ENCODE measurements at regions not wholly inside any gene's neighbourhood (a gene's known extent, or its start where the extent isn't known, plus 50 kb on each side); places are given as distances from the start of the nearest gene placed in this dataset.

DNA sequence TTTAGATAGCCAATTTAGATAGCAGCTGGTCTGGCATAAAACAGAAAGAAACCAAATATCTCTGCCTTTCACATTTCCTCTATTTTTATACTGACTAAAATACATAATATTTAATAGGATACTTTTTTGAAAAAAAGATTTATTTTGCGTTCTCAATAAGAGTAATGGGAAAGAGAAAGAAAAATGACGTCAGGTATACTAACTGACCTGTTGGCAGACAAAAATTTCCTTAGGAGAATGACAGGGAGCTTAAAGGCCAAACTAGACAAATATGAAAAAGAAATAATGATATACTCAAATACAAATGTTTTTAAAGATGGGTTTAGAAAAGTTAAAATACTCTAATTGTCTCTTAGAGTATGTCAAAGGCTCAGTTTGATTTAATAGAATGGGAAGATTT, 309.4 kb upstream of the ADGRL3 start:
- no peak for DNase-seq
- 12 to 15% methylated on average over 2 of the region's 2 CpGs for WGBS, 2 experiments (ENCODE audit: low coverage in 1 of 2, low lambda C conversion rate in 2 of 2, missing lambda C conversion rate in 2 of 2)

DNA sequence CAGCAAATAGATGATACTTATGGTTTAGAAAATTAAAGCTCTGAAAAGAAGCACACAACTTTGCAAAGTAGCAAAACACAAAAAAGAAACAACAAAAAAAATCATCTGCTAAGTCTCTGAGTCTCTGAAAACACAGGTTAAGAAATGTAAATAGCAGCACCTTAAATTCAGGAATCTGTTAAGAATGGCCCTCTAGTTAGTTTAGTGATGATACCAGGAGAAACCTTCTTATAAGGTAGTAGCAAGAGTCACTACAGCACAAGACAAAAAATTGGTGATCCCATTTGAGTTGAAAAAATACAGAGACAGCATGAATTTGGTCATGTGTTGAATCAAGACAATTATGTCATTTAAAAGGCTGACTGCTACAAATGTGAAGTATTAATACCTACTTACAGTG, 308.2 kb upstream of the ADGRL3 start:
- no peaks in the 10 kb centered on the region for H3K27me3 ChIP-seq (replicated peaks; ENCODE audit: insufficient read depth)
- DNase-seq = no peak
- no peaks in the 10 kb centered on the region for H3K36me3 ChIP-seq (ENCODE audit: low read depth)
- in situ Hi-C loops (cut with MboI) = no loop called here
- no peaks in the 10 kb centered on the region for H3K79me2 ChIP-seq (ENCODE audit: insufficient read depth)
- no peaks in the 10 kb centered on the region for H3K9me2 ChIP-seq (ENCODE audit: insufficient read depth)
- H3F3A ChIP-seq (ENCODE audit: insufficient read depth) = no peaks in the 10 kb centered on the region
- no peak overlapping the region for H3K4me3 ChIP-seq
- H3K4me2 ChIP-seq (ENCODE audit: unreplicated experiment) = no peak overlapping the region
- no peaks in the 10 kb centered on the region for H4K20me1 ChIP-seq (ENCODE audit: insufficient read depth)
- no peak for TF ChIP-seq EZH2phosphoT487 (IDR thresholded peaks at IDR 0.05; ENCODE audit: insufficient read depth, low read depth)
- TF ChIP-seq EZH2 (IDR thresholded peaks at IDR 0.05; ENCODE audit: insufficient read depth, poor library complexity, severe bottlenecking) = no peak
- no peak overlapping the region for H3K9ac ChIP-seq
- no peaks in the 10 kb centered on the region for H3K9me3 ChIP-seq (ENCODE audit: low read depth)
- H3K27ac ChIP-seq = no peak overlapping the region
- no peak overlapping the region for H2AFZ ChIP-seq
- no peaks in the 10 kb centered on the region for H3K4me1 ChIP-seq (ENCODE audit: insufficient read depth)

More for the DNA sequence above, 309.4 kb upstream of the ADGRL3 start:
- H3K4me3 ChIP-seq = no peak overlapping the region
- H2AFZ ChIP-seq = no peak overlapping the region
- H3K27ac ChIP-seq = no peak overlapping the region
- TF ChIP-seq EZH2phosphoT487 (IDR thresholded peaks at IDR 0.05; ENCODE audit: insufficient read depth, low read depth) (no peak), EZH2 (IDR thresholded peaks at IDR 0.05; ENCODE audit: insufficient read depth, poor library complexity, severe bottlenecking) (no peak)
- no peaks in the 10 kb centered on the region for H3K9me2 ChIP-seq (ENCODE audit: insufficient read depth)
- H3K9me3 ChIP-seq (ENCODE audit: low read depth) = no peaks in the 10 kb centered on the region
- H3F3A ChIP-seq (ENCODE audit: insufficient read depth) = no peaks in the 10 kb centered on the region
- H4K20me1 ChIP-seq (ENCODE audit: insufficient read depth) = no peaks in the 10 kb centered on the region
- H3K36me3 ChIP-seq (ENCODE audit: low read depth) = no peaks in the 10 kb centered on the region
- no peaks in the 10 kb centered on the region for H3K4me1 ChIP-seq (ENCODE audit: insufficient read depth)
- no peak overlapping the region for H3K4me2 ChIP-seq (ENCODE audit: unreplicated experiment)
- H3K27me3 ChIP-seq (replicated peaks; ENCODE audit: insufficient read depth) = no peaks in the 10 kb centered on the region
- in situ Hi-C loops (cut with MboI) = no loop called here
- H3K79me2 ChIP-seq (ENCODE audit: insufficient read depth) = no peaks in the 10 kb centered on the region
- no peak overlapping the region for H3K9ac ChIP-seq

DNA sequence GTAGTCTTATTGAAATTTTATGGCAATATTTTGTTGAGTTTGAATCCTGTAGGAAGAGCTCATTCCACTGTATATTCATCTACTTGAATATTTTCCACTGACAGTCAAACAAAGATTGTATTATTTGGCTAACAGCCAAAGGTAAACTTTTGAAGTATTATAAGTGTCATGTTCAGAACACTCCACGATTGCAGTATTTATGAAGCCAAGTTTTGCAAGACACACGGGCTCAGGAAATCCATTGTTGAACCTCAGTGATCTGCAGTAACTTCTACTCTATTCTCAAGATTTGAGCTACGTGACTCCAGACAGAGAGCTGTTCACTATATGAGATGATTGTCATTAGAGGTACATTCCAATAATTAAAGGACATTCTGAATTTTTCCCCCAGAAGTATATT, 302.7 kb upstream of the ADGRL3 start:
- no peaks in the 10 kb centered on the region for H3K9me2 ChIP-seq (ENCODE audit: insufficient read depth)
- no peak overlapping the region for H3K27ac ChIP-seq
- no peaks in the 10 kb centered on the region for H3K27me3 ChIP-seq (replicated peaks; ENCODE audit: insufficient read depth)
- in situ Hi-C loops (cut with MboI) = no loop called here
- no peak overlapping the region for H3K4me2 ChIP-seq (ENCODE audit: unreplicated experiment)
- TF ChIP-seq EZH2 (IDR thresholded peaks at IDR 0.05; ENCODE audit: insufficient read depth, poor library complexity, severe bottlenecking) = no peak
- TF ChIP-seq EZH2phosphoT487 (IDR thresholded peaks at IDR 0.05; ENCODE audit: insufficient read depth, low read depth) = no peak
- no peaks in the 10 kb centered on the region for H4K20me1 ChIP-seq (ENCODE audit: insufficient read depth)
- H3F3A ChIP-seq (ENCODE audit: insufficient read depth) = no peaks in the 10 kb centered on the region
- H3K4me3 ChIP-seq = no peak overlapping the region
- H3K79me2 ChIP-seq (ENCODE audit: insufficient read depth) = no peaks in the 10 kb centered on the region
- no peak for DNase-seq
- no peak overlapping the region for H3K9ac ChIP-seq
- H3K9me3 ChIP-seq (ENCODE audit: low read depth) = no peaks in the 10 kb centered on the region
- H3K36me3 ChIP-seq (ENCODE audit: low read depth) = no peaks in the 10 kb centered on the region
- H3K4me1 ChIP-seq (ENCODE audit: insufficient read depth) = no peaks in the 10 kb centered on the region
- 4 to 13% methylated on average over 3 of the region's 3 CpGs for WGBS, 2 experiments (ENCODE audit: low coverage in 1 of 2, low lambda C conversion rate in 2 of 2, missing lambda C conversion rate in 2 of 2)
- H2AFZ ChIP-seq = no peak overlapping the region

DNA sequence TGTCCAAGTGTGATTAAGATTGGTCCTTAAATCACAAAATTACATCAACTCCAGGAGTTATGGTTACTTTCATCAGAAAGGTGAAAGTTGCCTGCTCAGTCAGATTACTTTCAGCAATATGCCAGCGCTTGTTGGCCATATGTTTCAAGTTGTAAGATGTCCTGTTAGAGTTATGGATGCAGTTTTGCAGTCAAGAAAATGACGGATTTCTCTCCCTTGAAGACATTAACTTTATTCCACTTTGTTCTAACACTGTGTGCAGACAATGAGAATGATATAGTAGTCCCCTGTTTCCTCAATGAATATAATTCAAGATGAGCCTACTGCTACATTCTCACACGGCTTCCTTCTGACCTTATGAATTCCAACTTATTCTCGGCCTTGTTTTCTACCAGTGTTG, 295.0 kb upstream of the ADGRL3 start:
- no peaks in the 10 kb centered on the region for H3K9me2 ChIP-seq (ENCODE audit: insufficient read depth)
- no peak for DNase-seq
- no peaks in the 10 kb centered on the region for H3K36me3 ChIP-seq (ENCODE audit: low read depth)
- H3K4me2 ChIP-seq (ENCODE audit: unreplicated experiment) = no peak overlapping the region
- no peaks in the 10 kb centered on the region for H3K79me2 ChIP-seq (ENCODE audit: insufficient read depth)
- H3K27me3 ChIP-seq (replicated peaks; ENCODE audit: insufficient read depth) = no peaks in the 10 kb centered on the region
- WGBS, 2 experiments (ENCODE audit: low coverage in 1 of 2, low lambda C conversion rate in 2 of 2, missing lambda C conversion rate in 2 of 2) = 24 to 28% methylated on average over 4 of the region's 4 CpGs
- no peak overlapping the region for H3K4me3 ChIP-seq
- no peaks in the 10 kb centered on the region for H4K20me1 ChIP-seq (ENCODE audit: insufficient read depth)
- no peak overlapping the region for H3K27ac ChIP-seq
- TF ChIP-seq EZH2phosphoT487 (IDR thresholded peaks at IDR 0.05; ENCODE audit: insufficient read depth, low read depth) (no peak), EZH2 (IDR thresholded peaks at IDR 0.05; ENCODE audit: insufficient read depth, poor library complexity, severe bottlenecking) (no peak)
- H3K9ac ChIP-seq = no peak overlapping the region
- no peak overlapping the region for H2AFZ ChIP-seq
- no peaks in the 10 kb centered on the region for H3K9me3 ChIP-seq (ENCODE audit: low read depth)
- no peaks in the 10 kb centered on the region for H3F3A ChIP-seq (ENCODE audit: insufficient read depth)
- in situ Hi-C loops (cut with MboI) = no loop called here
- no peaks in the 10 kb centered on the region for H3K4me1 ChIP-seq (ENCODE audit: insufficient read depth)

DNA sequence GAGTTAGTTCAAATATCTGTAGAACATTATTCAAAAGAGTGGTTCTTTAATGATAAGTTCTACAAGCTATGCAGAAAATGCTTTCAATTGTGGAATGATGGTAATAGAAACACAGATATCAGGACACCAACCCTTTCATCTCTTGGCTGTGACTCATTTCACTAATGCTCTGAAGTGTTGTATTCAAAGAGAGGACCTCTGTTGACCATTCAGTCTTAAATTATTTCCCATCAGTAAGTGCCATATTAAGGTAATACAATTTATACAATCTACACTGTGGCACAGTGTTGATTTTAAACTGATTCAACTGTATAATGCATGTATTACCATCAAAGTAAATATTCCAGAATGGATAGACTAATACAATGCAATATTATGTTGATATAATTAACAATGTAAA, 289.0 kb upstream of the ADGRL3 start:
- no peaks in the 10 kb centered on the region for H3K79me2 ChIP-seq (ENCODE audit: insufficient read depth)
- TF ChIP-seq EZH2phosphoT487 (IDR thresholded peaks at IDR 0.05; ENCODE audit: insufficient read depth, low read depth) = no peak
- no peaks in the 10 kb centered on the region for H3K36me3 ChIP-seq (ENCODE audit: low read depth)
- no peak overlapping the region for H3K27ac ChIP-seq
- no peaks in the 10 kb centered on the region for H3K27me3 ChIP-seq (replicated peaks; ENCODE audit: insufficient read depth)
- H2AFZ ChIP-seq = no peak overlapping the region
- H3K4me2 ChIP-seq (ENCODE audit: unreplicated experiment) = no peak overlapping the region
- no peaks in the 10 kb centered on the region for H3F3A ChIP-seq (ENCODE audit: insufficient read depth)
- no peak overlapping the region for H3K9ac ChIP-seq
- no peak overlapping the region for H3K4me3 ChIP-seq
- H4K20me1 ChIP-seq (ENCODE audit: insufficient read depth) = no peaks in the 10 kb centered on the region
- no peak for DNase-seq
- no peaks in the 10 kb centered on the region for H3K9me2 ChIP-seq (ENCODE audit: insufficient read depth)
- H3K4me1 ChIP-seq (ENCODE audit: insufficient read depth) = no peaks in the 10 kb centered on the region
- in situ Hi-C loops (cut with MboI) = no loop called here
- H3K9me3 ChIP-seq (ENCODE audit: low read depth) = no peaks in the 10 kb centered on the region

Data from GM23248 (cell line).